NCI-H2107 (cell line): ENCODE measurements at regions not wholly inside any gene's neighbourhood (a gene's known extent, or its start where the extent isn't known, plus 50 kb on each side); places are given as distances from the start of the nearest gene placed in this dataset.

ENCODE experiments used
- DNase-seq: peaks from one replicate; lab custom pipeline; 2025; lab: John Stamatoyannopoulos, UW

DNA sequence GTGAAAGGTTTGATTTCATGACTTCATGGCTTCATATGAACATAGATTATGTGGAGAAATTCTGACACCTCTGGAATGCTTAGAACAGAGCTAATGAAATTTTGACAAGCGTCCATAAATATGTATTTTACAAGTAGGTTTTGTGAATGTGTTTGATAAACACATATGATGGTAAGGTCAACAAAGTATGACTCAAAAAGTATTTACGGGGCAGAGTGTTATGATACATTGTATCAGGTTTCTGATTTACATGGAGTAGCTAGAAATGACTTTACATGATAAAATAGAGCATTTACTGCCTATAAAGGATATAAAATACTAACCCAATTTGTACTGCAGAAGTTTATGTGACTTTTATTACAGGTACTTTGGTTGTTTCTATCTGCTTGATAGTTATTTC is 206.3 kb downstream of the MDFIC start:
- DNase-seq, result no peak

DNA sequence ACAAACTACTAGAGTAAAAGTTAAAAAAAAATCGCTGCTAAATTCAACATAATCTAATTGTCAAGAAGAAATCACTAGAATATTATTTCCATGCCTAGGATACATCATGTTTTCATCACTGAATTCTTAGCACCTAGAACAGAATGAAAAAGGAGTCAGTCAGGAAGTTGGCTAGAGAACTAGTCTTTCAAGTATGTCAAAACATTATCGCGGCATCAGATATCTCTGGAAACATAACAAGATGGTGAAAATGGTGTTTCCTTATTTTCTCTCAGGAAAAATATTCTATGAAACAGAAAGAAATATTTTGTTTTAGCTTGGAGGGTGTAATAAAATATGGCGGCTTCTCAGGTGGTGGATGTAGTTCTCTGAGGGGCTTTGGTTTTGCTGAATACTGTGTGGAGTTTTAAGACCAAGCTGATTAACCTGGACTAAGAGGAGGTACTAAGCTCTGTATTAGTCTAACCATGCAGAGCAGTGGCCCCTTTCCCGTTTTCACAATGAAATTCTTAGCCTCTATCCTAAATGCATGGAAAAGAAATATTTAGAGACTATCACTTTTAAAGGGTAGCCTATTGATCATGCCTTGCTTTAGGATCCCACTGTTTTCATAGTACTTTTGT is 205.6 kb downstream of the MDFIC start:
- no peak for DNase-seq

DNA sequence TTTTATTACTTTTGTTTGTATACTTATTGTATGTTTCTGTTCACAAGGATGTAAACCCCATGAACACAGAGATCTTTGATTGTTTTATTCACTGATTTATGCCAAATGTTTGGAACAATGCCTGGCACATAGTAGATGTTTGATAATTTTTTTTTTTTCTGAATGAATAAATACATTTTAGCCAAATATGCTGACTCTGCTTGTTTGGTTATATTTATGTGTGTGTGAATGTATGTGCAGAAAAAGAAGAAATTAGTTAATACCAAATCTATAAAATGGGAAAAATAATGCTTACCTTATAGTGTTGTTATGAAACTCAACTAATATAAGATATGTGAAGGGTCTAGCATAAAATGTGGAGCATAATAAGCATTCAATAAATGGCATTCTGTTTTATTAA is 203.9 kb downstream of the MDFIC start:
- no peak for DNase-seq

DNA sequence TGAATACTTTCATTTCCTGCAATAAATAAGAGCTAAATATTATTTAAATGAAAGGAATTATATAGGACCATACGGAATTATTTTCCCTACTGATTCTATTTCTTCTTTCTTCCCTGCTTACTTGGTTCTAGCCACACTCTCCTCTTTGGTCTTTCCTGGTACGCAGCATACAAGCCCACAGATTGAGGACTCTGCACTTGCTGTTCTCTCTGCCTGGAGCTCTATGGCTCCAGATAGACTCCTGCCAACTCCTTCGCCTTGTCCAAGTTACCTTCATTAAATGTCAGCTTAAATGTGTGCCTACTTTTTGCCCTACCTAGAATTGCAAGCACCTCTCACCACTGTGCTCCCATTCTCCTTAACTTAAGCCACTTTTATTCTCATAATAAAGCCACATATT is 203.4 kb downstream of the MDFIC start:
- DNase-seq, result no peak

- no peak for DNase-seq
These were observed 202.6 kb downstream of the MDFIC start for GRCh38 chr7:115124409-115124939.

DNA sequence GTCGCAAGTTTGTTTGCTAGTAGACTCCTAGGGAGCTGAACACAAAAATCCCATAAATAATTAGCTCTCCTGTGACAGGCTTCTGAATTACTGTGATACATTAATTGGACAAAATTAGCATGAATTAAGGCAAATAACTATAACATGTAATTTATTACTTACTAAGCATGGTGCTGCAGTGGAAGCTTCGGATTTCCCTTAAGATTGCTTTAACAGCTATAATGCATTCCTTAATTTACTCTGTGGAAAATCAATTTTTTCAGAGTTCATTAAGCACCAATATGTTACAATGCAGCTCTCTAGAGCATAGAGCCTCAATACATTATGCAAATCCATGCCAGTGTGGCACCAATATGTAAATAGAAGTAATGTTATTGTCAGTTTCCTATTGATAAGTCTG is 201.5 kb downstream of the MDFIC start:
- no peak for DNase-seq

- DNase-seq, result no peak
These were observed 200.5 kb downstream of the MDFIC start for GRCh38 chr7:115122388-115122787.

GRCh38 chr7:115117748-115118147 is 195.9 kb downstream of the MDFIC start:
- no peak for DNase-seq

DNA sequence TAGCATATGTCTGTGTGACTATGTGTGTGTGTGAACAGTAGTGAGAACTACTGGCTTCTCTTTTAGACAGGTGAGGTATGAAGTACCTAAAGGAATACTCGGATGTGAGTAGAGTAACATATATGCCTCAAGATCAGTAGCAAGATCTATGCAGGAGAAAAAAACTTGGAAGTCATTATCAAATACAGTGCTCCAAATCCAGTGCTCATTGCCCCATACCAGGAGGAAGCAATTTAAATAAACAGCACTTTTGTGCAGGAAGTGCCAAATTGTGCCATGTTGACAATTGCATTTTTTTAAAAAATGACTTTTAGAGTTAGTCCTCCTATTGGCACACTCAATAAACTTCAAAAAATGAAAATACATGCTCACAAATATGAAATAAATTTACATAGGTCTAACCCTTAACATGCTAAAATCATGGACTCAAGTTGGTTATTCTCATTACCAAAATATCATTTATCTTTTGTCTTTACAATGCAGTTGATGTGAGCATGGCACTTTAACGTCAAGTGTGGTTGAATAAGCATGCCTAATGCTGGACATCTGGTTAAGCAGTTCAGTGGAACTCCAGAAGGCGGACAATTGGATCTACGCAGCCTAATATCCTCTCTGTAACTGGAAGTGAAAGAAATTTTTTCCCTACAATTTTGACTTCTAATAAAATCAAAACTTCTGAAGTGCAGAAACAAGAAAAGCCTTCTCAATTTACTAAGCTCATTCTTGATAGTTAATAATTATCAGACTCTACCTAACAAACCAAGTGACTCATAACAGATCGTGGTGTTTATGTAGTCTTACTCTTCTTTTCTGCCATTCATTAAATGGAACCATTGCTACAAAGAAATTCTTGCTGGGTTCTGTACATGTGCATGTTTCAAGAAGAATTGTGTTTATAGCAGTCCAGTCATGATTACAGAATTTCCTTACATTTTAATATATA is 195.2 kb downstream of the MDFIC start:
- no peak for DNase-seq

- DNase-seq, result no peak
These were observed 191.9 kb downstream of the MDFIC start for GRCh38 chr7:115113776-115114175.

DNA sequence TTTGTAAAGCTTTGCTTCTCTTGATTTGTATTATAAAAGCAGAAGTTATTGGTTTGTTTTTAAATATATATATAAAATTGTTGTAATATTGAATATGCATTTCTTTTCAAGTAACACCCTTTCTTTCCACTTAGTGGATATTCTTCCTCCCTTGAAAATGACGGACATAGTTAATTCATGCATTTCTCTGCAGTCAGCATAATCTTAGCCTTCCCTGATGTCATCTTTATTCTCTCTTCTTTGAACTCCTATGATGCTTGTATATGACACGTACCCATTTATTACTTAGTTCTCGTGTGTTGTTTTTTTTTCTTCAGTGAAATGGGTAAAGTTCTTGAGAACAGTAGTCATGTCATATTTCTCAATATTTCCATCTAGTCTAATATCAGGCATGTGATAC is 191.2 kb downstream of the MDFIC start:
- no peak for DNase-seq

GRCh38 chr7:115110523-115110922 is 188.6 kb downstream of the MDFIC start:
- no peak for DNase-seq

- DNase-seq, result no peak
These were observed 184.4 kb downstream of the MDFIC start for GRCh38 chr7:115106316-115106715.

DNA sequence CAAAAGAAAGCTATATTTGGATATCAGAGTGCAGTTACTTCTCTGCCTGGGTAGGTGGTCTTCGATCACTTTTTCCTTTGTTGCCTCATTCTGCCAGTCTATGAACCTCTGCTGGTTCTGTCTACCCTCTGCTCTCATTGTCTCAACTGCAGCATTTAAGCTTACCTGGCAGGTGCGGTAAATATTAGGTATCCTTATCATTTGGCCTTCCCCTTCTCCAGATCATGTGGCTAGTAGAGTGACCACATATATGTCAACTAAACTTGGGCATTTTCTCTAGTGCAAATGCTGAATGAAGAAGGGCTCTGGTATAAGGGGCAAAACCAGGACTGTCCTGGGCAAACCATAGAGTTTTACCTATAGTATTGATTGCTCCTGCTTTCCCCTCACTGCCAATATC is 180.8 kb downstream of the MDFIC start:
- DNase-seq, result no peak

GRCh38 chr7:115101199-115101598 is 179.3 kb downstream of the MDFIC start:
- DNase-seq, result no peak

DNA sequence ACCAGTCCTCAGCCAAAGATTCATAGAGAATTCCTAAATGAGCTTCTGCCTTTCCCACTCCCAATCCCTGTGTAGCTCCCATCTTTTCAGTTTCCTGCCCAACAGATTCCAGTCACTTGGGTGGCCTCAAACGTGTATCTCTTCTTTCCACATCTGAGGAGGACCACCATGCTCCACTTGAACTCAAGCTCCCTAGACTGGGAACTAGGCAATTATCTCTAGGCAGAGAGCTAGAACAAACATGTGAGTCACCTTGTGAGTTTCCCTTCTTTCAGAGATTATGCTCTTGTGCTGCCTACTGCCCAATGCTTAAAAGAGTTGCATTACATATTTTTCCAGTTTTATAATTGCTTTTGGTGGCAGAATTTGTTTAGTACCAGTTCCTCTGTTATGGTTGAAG is 178.0 kb downstream of the MDFIC start:
- no peak for DNase-seq

DNA sequence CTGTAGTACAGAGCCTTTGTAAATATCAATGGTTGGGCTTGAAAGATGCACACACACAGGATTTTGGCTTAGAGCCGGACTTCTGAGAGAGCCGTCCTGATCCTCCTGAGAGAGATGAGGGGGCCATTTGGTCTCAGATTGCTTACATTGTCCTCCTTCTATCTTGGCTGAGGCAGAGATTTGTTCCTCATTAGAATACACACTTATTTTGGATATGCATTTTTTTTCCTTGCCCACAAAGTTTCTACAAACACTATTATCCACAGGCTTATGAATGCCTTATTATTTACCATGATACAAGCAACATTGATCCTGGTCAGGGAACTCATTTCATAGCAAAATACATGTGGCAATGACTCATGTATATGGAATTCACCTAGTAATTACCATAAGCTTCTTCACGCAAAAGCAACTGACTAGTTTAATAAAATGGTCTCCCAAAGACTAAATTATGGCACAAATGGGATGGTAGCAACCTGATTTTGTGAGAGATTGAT is 175.3 kb downstream of the MDFIC start:
- DNase-seq, result no peak

- no peak for DNase-seq
These were observed 174.4 kb downstream of the MDFIC start for GRCh38 chr7:115096262-115096661.

GRCh38 chr7:115094163-115094562 is 172.3 kb downstream of the MDFIC start:
- DNase-seq, result no peak

- DNase-seq, result no peak
These were observed 167.0 kb downstream of the MDFIC start for GRCh38 chr7:115088893-115089292.

DNA sequence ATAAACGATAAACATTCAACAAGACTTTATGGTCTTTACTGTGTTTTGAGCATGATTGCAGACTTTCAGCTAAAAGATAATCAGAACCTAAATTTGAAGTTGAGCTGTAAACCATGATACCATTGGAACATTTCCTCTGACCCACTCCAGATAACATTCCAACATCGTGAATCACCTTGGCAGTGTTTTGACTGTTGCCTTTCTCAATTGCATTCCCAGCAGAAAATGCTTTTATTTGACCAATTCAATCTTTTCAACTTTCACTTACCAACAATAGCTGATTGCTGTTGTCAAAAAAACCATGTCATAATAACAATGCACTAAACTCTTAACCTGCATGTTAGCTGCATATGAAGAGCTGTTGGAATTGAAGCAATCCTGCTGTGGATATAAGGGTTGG is 165.5 kb downstream of the MDFIC start:
- no peak for DNase-seq

- no peak for DNase-seq
These were observed 164.4 kb downstream of the MDFIC start for GRCh38 chr7:115086146-115086841.
